Rectal smooth muscle tissue (tissue), 1 donor: ENCODE measurements at regions not wholly inside any gene's neighbourhood (a gene's known extent, or its start where the extent isn't known, plus 50 kb on each side); places are given as distances from the start of the nearest gene placed in this dataset.

ENCODE experiments used
- H3K27ac ChIP-seq: one replicate; pipeline ENCODE4 v1.7.0; 2013; ENCODE audit warnings: low read depth, low read length, inconsistent platforms
- H3K27me3 ChIP-seq: one replicate; pipeline ENCODE4 v1.7.0; 2013; ENCODE audit warnings: low read length; ENCODE audit not compliant: control insufficient read depth, insufficient read depth
- H3K36me3 ChIP-seq: one replicate; pipeline ENCODE4 v1.7.0; 2013; ENCODE audit warnings: low read length; ENCODE audit not compliant: control insufficient read depth, insufficient read depth
- H3K4me1 ChIP-seq: one replicate; pipeline ENCODE4 v1.7.0; 2013; ENCODE audit warnings: low read length; ENCODE audit not compliant: control insufficient read depth, insufficient read depth
- H3K4me3 ChIP-seq: one replicate; pipeline ENCODE4 v1.7.0; 2013; ENCODE audit warnings: low read length
- H3K9ac ChIP-seq: one replicate; pipeline ENCODE4 v1.7.0; 2013; ENCODE audit warnings: low read length

GRCh38 chr1:185486346-185486745 is 169.3 kb upstream of the IVNS1ABP start:
- H3K4me1 ChIP-seq = no peaks in the 10 kb centered on the region
- H3K27ac ChIP-seq = no peak overlapping the region
- no peak overlapping the region for H3K9ac ChIP-seq
- H3K36me3 ChIP-seq = no peaks in the 10 kb centered on the region
- H3K4me3 ChIP-seq = no peak overlapping the region
- H3K27me3 ChIP-seq = no peaks in the 10 kb centered on the region

GRCh38 chr1:185483664-185484450 is 166.8 kb upstream of the IVNS1ABP start:
- Histone ChIP-seq H3K4me3 (no peak overlapping the region), H3K4me1 (no peaks in the 10 kb centered on the region), H3K27ac (no peak overlapping the region), H3K36me3 (no peaks in the 10 kb centered on the region), H3K27me3 (no peaks in the 10 kb centered on the region), H3K9ac (no peak overlapping the region)

GRCh38 chr1:185483217-185483616 is 166.2 kb upstream of the IVNS1ABP start:
- Histone ChIP-seq H3K36me3 (no peaks in the 10 kb centered on the region), H3K9ac (no peak overlapping the region), H3K27me3 (no peaks in the 10 kb centered on the region), H3K27ac (no peak overlapping the region), H3K4me1 (no peaks in the 10 kb centered on the region), H3K4me3 (no peak overlapping the region)

- Histone ChIP-seq H3K4me1 (no peaks in the 10 kb centered on the region), H3K4me3 (no peak overlapping the region), H3K27ac (no peak overlapping the region), H3K36me3 (no peaks in the 10 kb centered on the region), H3K27me3 (no peaks in the 10 kb centered on the region), H3K9ac (no peak overlapping the region)
These were observed 163.5 kb upstream of the IVNS1ABP start for GRCh38 chr1:185480545-185480944.

GRCh38 chr1:185479796-185480195 is 162.8 kb upstream of the IVNS1ABP start:
- Histone ChIP-seq H3K27me3 (no peaks in the 10 kb centered on the region), H3K9ac (no peak overlapping the region), H3K27ac (no peak overlapping the region), H3K4me3 (no peak overlapping the region), H3K4me1 (no peaks in the 10 kb centered on the region), H3K36me3 (no peaks in the 10 kb centered on the region)

GRCh38 chr1:185478877-185479276 is 161.8 kb upstream of the IVNS1ABP start:
- H3K27ac ChIP-seq = no peak overlapping the region
- H3K9ac ChIP-seq = no peak overlapping the region
- H3K4me3 ChIP-seq = no peak overlapping the region
- H3K36me3 ChIP-seq = no peaks in the 10 kb centered on the region
- no peaks in the 10 kb centered on the region for H3K4me1 ChIP-seq
- H3K27me3 ChIP-seq = no peaks in the 10 kb centered on the region

- H3K27ac ChIP-seq = no peak overlapping the region
- H3K9ac ChIP-seq = no peak overlapping the region
- no peaks in the 10 kb centered on the region for H3K27me3 ChIP-seq
- no peak overlapping the region for H3K4me3 ChIP-seq
- no peaks in the 10 kb centered on the region for H3K4me1 ChIP-seq
- no peaks in the 10 kb centered on the region for H3K36me3 ChIP-seq
These were observed 160.9 kb upstream of the IVNS1ABP start for GRCh38 chr1:185477638-185478580.

GRCh38 chr1:185474440-185475149 is 157.6 kb upstream of the IVNS1ABP start:
- Histone ChIP-seq H3K27ac (no peak overlapping the region), H3K4me3 (no peak overlapping the region), H3K36me3 (no peaks in the 10 kb centered on the region), H3K27me3 (no peaks in the 10 kb centered on the region), H3K9ac (no peak overlapping the region), H3K4me1 (no peaks in the 10 kb centered on the region)

GRCh38 chr1:185473186-185473585 is 156.1 kb upstream of the IVNS1ABP start:
- no peak overlapping the region for H3K4me3 ChIP-seq
- no peaks in the 10 kb centered on the region for H3K27me3 ChIP-seq
- no peaks in the 10 kb centered on the region for H3K4me1 ChIP-seq
- H3K9ac ChIP-seq = no peak overlapping the region
- no peaks in the 10 kb centered on the region for H3K36me3 ChIP-seq
- no peak overlapping the region for H3K27ac ChIP-seq

GRCh38 chr1:185468626-185469025 is 151.6 kb upstream of the IVNS1ABP start:
- Histone ChIP-seq H3K27me3 (no peaks in the 10 kb centered on the region), H3K4me1 (no peaks in the 10 kb centered on the region), H3K4me3 (no peak overlapping the region), H3K36me3 (no peaks in the 10 kb centered on the region), H3K9ac (no peak overlapping the region), H3K27ac (no peak overlapping the region)

- Histone ChIP-seq H3K36me3 (no peaks in the 10 kb centered on the region), H3K4me3 (no peak overlapping the region), H3K4me1 (no peaks in the 10 kb centered on the region), H3K9ac (no peak overlapping the region), H3K27ac (no peak overlapping the region), H3K27me3 (no peaks in the 10 kb centered on the region)
These were observed 150.1 kb upstream of the IVNS1ABP start for GRCh38 chr1:185467122-185467521.

GRCh38 chr1:185464777-185465176 is 147.7 kb upstream of the IVNS1ABP start:
- Histone ChIP-seq H3K9ac (no peak overlapping the region), H3K4me1 (no peaks in the 10 kb centered on the region), H3K27me3 (no peaks in the 10 kb centered on the region)

More at GRCh38 chr1:185464777-185465176, 147.7 kb upstream of the IVNS1ABP start:
- H3K27ac ChIP-seq = no peak overlapping the region
- no peaks in the 10 kb centered on the region for H3K36me3 ChIP-seq
- no peak overlapping the region for H3K4me3 ChIP-seq
